ENCODE measurements at regions not wholly inside any gene's neighbourhood (a gene's known extent, or its start where the extent isn't known, plus 50 kb on each side); places are given as distances from the start of the nearest gene placed in this dataset.

- peaks cover 3% of the 10 kb centered on the region for H3K23me2 ChIP-seq (ENCODE audit: insufficient read length, low read depth, low read length, poor library complexity, severe bottlenecking)
- no peak overlapping the region for H3K14ac ChIP-seq (ENCODE audit: insufficient read depth, low read length)
- no peak overlapping the region for H3K4ac ChIP-seq (ENCODE audit: low read depth, low read length)
- no peak overlapping the region for H2BK20ac ChIP-seq (ENCODE audit: low read depth, low read length, poor library complexity, severe bottlenecking)
- no peak overlapping the region for H2BK12ac ChIP-seq (ENCODE audit: insufficient read length, low read depth, low read length)
- H3K36me3 Mint-ChIP-seq (ENCODE audit: insufficient read depth in 1 of 3, low read depth in 3 of 3), result peaks cover under 1 to 7% (median 5%) of the 10 kb centered on the region in 3 experiments; a peak in 3 of 7 replicates
- no peak overlapping the region for H2AK5ac ChIP-seq (ENCODE audit: insufficient read length, low read length)
- no peak overlapping the region for H3K27ac ChIP-seq (ENCODE audit: insufficient read length, low read depth, low read length)
- H3K79me2 ChIP-seq (ENCODE audit: insufficient read depth, low read length), result no peaks in the 10 kb centered on the region
- H3K27ac Mint-ChIP-seq, result no peak overlapping the region
- peaks cover 10% of the 10 kb centered on the region for H3K9me3 ChIP-seq (ENCODE audit: control insufficient read depth, low read depth, low read length)
- H4K5ac ChIP-seq (ENCODE audit: insufficient read length, low read depth, low read length), result no peak overlapping the region
- no peak overlapping the region for H3T11ph ChIP-seq (ENCODE audit: low read length)
- H3K23ac ChIP-seq (ENCODE audit: insufficient read length, low read depth, low read length), result no peak overlapping the region
- no peak overlapping the region for H2BK15ac ChIP-seq (ENCODE audit: low read depth, low read length)
- H3K4me1 Mint-ChIP-seq, result peaks cover 0 to 6% of the 10 kb centered on the region in 2 experiments; a peak in 1 of 4 replicates
- no peak overlapping the region for H3K9ac ChIP-seq (ENCODE audit: extremely low read depth, insufficient read length, low read length)
- no peak overlapping the region for H2BK5ac ChIP-seq (ENCODE audit: insufficient read length, low read length)
- H3K79me1 ChIP-seq (ENCODE audit: insufficient read depth, low read depth, low read length, poor library complexity, severe bottlenecking), result no peaks in the 10 kb centered on the region
- H4K8ac ChIP-seq (replicated peaks; ENCODE audit: insufficient read length, low read depth, low read length), result no peak overlapping the region
- TF ChIP-seq, protein P1, sequence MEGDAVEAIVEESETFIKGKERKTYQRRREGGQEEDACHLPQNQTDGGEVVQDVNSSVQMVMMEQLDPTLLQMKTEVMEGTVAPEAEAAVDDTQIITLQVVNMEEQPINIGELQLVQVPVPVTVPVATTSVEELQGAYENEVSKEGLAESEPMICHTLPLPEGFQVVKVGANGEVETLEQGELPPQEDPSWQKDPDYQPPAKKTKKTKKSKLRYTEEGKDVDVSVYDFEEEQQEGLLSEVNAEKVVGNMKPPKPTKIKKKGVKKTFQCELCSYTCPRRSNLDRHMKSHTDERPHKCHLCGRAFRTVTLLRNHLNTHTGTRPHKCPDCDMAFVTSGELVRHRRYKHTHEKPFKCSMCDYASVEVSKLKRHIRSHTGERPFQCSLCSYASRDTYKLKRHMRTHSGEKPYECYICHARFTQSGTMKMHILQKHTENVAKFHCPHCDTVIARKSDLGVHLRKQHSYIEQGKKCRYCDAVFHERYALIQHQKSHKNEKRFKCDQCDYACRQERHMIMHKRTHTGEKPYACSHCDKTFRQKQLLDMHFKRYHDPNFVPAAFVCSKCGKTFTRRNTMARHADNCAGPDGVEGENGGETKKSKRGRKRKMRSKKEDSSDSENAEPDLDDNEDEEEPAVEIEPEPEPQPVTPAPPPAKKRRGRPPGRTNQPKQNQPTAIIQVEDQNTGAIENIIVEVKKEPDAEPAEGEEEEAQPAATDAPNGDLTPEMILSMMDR (conservative IDR thresholded peaks at IDR 0.05), result no peak
- H3K56ac ChIP-seq (ENCODE audit: insufficient read length, low read depth, low read length), result no peak overlapping the region
- H3K9me3 Mint-ChIP-seq, result peaks cover 10 to 13% of the 10 kb centered on the region in 2 experiments
- no peak overlapping the region for H4K91ac ChIP-seq (ENCODE audit: insufficient read length, low read depth, low read length)
- no peak for DNase-seq
- WGBS (ENCODE audit: extremely low coverage, insufficient read length, low lambda C conversion rate), result no CpG with 5 or more reads among the region's 3 CpGs
- peaks cover 5% of the 10 kb centered on the region for H3K27me3 Mint-ChIP-seq (ENCODE audit: low read depth)
- H3K4me2 ChIP-seq (ENCODE audit: insufficient read depth, insufficient read length, low read length), result no peak overlapping the region
- no peak overlapping the region for H2BK120ac ChIP-seq (ENCODE audit: low read depth, low read length, poor library complexity, severe bottlenecking)
- no peak overlapping the region for H2AFZ ChIP-seq (ENCODE audit: low read length)
- no peak overlapping the region for H3K4me3 Mint-ChIP-seq
- H3K4me1 ChIP-seq (ENCODE audit: insufficient read depth, low read length), result no peaks in the 10 kb centered on the region
- no peaks in the 10 kb centered on the region for H3K27me3 ChIP-seq (ENCODE audit: insufficient read depth, low read length)
- no peak overlapping the region for H3K18ac ChIP-seq (ENCODE audit: insufficient read length, low read depth, low read length)
- no peaks in the 10 kb centered on the region for H4K20me1 ChIP-seq (ENCODE audit: control insufficient read depth, insufficient read depth, insufficient read length)
These were observed 416.4 kb downstream of the TSHZ3 start for GRCh38 chr19:30932854-30933253.

Measured in H9 (cell line).